Stomach smooth muscle (tissue), 2 donors: ENCODE measurements at regions not wholly inside any gene's neighbourhood (a gene's known extent, or its start where the extent isn't known, plus 50 kb on each side); places are given as distances from the start of the nearest gene placed in this dataset.

Experiments used
- H3K27ac ChIP-seq: one replicate; pipeline ENCODE4 v1.7.0; 2013; ENCODE audit warnings: mild to moderate bottlenecking, low read length, inconsistent platforms
- H3K27me3 ChIP-seq, 2 donors: one replicate each; pipeline ENCODE4 v1.7.0; 2013; ENCODE audit warnings: low read length in 2 of 2; ENCODE audit not compliant: insufficient read depth in 2 of 2, control insufficient read depth in 1 of 2
- H3K36me3 ChIP-seq, 2 donors: one replicate each; pipeline ENCODE4 v1.7.0; 2013; ENCODE audit warnings: low read length in 2 of 2; ENCODE audit not compliant: control insufficient read depth in 2 of 2, insufficient read depth in 2 of 2
- H3K4me1 ChIP-seq: one replicate; pipeline ENCODE4 v1.7.0; 2013; ENCODE audit warnings: low read length; ENCODE audit not compliant: control insufficient read depth, insufficient read depth
- H3K4me3 ChIP-seq, 2 donors: one replicate each; pipeline ENCODE4 v1.7.0; 2013; ENCODE audit warnings: low read length in 2 of 2
- H3K9ac ChIP-seq, 2 donors: one replicate each; pipeline ENCODE4 v1.7.0; 2013; ENCODE audit warnings: low read length in 2 of 2, mild to moderate bottlenecking in 1 of 2
- H3K9me3 ChIP-seq, 2 donors: one replicate each; pipeline ENCODE4 v1.7.0; 2013; ENCODE audit warnings: low read length in 2 of 2; ENCODE audit not compliant: control insufficient read depth in 2 of 2
- donor health status: healthy.
- donor health status: Pancreatic carcinoma.

DNA sequence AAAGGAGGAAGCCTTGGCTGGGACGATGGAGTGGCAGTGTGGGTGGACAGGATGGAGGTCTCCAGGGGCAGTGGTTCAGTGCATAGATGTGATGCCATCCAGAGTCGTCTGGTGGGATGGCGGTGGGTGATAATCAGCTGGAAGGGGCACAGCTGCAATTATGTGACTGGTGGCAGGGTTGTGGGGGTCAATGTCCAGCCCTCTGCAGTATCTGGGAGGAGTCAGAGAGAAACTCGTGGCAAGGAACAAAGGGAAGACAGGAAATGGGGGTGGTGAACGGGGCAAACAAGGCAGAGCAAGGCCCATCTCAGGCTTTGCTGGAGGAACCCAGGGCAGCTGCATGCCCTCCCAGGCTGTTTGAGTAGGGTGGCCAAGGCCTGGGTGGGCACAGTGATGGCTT lies 118.3 kb upstream of the USP24 start:
- Histone ChIP-seq H3K4me3 (no peak overlapping the region), H3K9ac (no peak overlapping the region), H3K9me3 (peaks cover 0 to 2% of the 10 kb centered on the region in 2 donors), H3K27ac (no peak overlapping the region), H3K4me1 (no peaks in the 10 kb centered on the region), H3K27me3 (peaks cover 0 to 2% of the 10 kb centered on the region in 2 donors), H3K36me3 (no peaks in the 10 kb centered on the region)

DNA sequence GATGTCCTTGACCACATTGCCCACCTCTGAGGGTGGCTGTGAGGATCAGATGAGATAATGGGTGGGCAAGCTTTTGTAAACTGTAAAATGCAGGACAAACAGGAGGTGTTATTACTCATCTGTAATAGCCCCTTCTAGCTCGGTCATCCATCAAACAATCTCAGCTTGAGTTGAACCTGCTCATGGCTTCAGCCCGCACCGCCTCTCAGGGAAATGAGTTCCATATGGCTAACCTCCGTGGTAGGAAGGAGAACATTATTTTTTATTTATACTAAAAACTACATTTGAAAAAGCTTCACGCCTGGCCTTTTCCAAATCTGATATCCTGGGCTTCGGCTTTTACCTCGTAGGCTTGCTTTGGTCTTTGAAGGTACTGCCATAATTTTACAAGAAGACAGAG lies 116.2 kb upstream of the USP24 start:
- Histone ChIP-seq H3K9ac (no peak overlapping the region), H3K4me3 (no peak overlapping the region)

DNA sequence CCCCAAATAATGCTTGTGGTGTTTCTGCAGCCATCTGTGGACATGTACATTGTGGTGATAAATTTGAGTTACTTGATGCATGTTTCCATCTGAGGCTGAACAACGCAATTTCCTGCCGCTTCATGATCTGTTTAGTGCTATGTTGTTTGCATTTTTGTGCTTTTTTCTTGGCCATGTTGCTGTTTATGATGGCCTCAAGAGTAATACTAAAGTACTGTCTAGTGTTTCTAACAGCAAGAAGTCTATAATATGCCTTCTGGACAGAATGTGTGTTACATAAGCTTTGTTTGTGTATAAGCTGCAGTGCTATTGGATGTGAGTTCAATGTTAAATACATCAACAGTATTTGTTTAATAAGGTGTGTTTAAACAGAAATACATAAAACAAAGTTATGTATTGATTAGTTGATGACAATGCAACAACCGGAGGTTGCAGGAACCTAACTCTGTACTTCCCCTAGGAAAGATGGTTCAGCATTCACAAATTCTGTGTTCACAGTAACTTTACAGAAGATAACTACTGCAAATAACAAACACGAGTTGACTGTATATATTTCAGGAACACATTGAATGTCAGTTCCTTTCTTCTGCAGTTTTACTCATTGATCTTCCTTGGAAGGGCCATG lies 114.8 kb upstream of the USP24 start:
- H3K27ac ChIP-seq: no peak overlapping the region
- no peaks in the 10 kb centered on the region for H3K36me3 ChIP-seq

More for the DNA sequence above, 116.2 kb upstream of the USP24 start:
- Histone ChIP-seq H3K27ac (no peak overlapping the region), H3K4me1 (no peaks in the 10 kb centered on the region), H3K36me3 (no peaks in the 10 kb centered on the region), H3K9me3 (no peaks in the 10 kb centered on the region), H3K27me3 (peaks cover 0 to 2% of the 10 kb centered on the region in 2 donors)

DNA sequence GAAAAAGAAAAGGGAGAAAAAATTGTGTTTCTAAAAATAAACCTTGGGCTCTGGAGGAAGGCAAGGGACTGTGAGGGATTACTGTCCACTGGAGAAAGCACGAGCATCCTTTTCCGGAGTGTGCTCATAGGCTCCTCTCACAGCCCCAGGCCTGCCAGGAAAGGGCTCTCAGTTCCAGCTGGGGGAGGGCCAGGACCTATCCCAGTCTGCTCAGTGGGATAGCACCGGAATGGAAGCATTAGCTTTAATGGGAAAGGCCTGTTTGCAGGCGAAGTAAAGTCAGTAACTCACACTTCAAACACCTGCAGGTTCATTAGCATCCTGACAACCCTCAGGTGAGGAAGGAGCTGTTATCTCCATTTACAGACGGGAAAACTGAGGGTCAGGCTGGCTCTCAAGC lies 113.9 kb upstream of the USP24 start:
- no peaks in the 10 kb centered on the region for H3K9me3 ChIP-seq
- peaks cover 0 to 2% of the 10 kb centered on the region in 2 donors for H3K27me3 ChIP-seq
- no peak overlapping the region for H3K4me3 ChIP-seq
- no peak overlapping the region for H3K27ac ChIP-seq
- H3K4me1 ChIP-seq: no peaks in the 10 kb centered on the region
- no peak overlapping the region for H3K9ac ChIP-seq
- no peaks in the 10 kb centered on the region for H3K36me3 ChIP-seq

More for the DNA sequence above, 114.8 kb upstream of the USP24 start:
- no peaks in the 10 kb centered on the region for H3K4me1 ChIP-seq
- no peaks in the 10 kb centered on the region for H3K9me3 ChIP-seq
- H3K4me3 ChIP-seq: no peak overlapping the region
- H3K9ac ChIP-seq: no peak overlapping the region
- H3K27me3 ChIP-seq: peaks cover 0 to 4% of the 10 kb centered on the region in 2 donors

DNA sequence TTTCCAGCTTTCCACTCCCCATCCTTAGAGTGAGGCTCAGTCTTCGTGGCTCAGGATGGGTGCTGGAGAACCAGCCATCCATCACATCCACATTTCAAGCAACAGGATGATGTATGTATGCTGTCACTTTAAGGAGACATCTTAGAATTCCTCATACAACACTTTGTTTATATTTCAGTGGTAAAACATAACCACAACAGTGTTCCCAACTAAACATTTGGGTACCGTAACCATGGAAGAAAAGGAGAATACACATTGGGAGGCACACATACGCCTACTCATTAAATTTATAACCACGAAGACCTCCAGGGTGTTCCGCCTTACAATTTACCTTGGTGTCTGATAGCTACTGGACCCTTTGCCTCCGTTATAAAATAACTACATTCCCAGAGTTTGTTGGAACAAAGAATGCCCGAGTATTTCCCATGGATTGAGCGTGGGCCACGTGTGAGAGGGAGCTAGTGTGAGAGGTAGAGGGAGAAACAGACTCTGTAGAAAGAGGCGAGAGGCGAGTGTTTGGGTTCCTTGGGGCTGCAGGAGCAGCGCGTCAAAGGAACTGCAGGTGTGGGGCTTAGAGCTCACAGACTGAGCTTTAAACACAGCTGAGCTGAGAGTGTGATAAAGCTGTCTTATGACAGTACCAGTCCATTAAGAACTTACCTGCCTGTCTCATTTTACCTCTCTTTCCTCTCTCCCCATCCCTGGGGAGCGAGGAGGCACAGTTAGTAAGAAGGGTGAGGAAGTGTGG lies 111.5 kb upstream of the USP24 start:
- H3K4me1 ChIP-seq: no peaks in the 10 kb centered on the region
- no peak overlapping the region for H3K27ac ChIP-seq
- no peak overlapping the region for H3K4me3 ChIP-seq
- H3K27me3 ChIP-seq: peaks cover 0 to 2% of the 10 kb centered on the region in 2 donors
- no peaks in the 10 kb centered on the region for H3K36me3 ChIP-seq
- no peaks in the 10 kb centered on the region for H3K9me3 ChIP-seq
- H3K9ac ChIP-seq: no peak overlapping the region

DNA sequence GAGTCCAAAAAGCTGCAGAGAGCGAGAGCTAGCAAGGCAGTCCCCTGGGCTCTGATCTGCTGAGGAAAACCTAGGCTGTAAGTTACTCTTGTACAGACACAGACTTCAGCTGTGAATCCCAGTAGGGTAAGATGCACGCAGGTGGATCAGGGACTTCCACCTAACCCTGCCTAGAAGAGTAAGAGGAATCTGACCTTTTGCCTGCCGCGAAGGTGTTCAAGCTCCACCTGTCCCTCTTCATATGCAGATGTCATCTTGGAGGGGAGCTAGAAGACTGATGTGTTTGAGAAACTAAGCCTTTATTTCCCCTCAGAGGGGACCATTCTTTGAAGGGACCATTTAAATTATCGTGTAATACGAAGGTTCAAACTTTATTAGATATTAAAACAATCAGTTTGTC lies 108.6 kb upstream of the USP24 start:
- Histone ChIP-seq H3K36me3 (no peaks in the 10 kb centered on the region), H3K9me3 (no peaks in the 10 kb centered on the region), H3K27ac (no peak overlapping the region), H3K27me3 (peaks cover 0 to 2% of the 10 kb centered on the region in 2 donors), H3K9ac (no peak overlapping the region), H3K4me1 (no peaks in the 10 kb centered on the region), H3K4me3 (no peak overlapping the region)

DNA sequence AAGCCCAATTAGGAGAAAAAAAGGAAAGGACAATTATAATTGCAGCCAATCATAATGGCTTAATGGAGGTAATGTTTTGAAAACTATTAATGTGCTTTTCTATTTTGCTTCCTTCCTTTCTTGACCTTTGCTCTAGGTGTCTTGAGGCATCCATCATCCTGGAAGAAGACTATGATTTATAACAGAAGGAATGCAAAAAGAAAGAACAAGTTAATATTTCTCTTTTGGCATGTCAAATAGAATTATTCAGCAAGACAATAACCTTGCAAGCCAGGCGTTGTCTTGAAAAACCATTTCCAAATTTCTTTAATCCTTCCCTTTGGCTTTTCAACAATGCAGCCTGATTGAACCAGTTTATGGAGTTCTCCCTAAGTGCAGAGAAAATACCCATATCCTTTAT lies 107.7 kb upstream of the USP24 start:
- H3K27ac ChIP-seq: no peak overlapping the region
- H3K9me3 ChIP-seq: no peaks in the 10 kb centered on the region
- peaks cover 0 to 2% of the 10 kb centered on the region in 2 donors for H3K27me3 ChIP-seq
- no peak overlapping the region for H3K9ac ChIP-seq
- H3K36me3 ChIP-seq: no peaks in the 10 kb centered on the region
- H3K4me1 ChIP-seq: no peaks in the 10 kb centered on the region
- no peak overlapping the region for H3K4me3 ChIP-seq

DNA sequence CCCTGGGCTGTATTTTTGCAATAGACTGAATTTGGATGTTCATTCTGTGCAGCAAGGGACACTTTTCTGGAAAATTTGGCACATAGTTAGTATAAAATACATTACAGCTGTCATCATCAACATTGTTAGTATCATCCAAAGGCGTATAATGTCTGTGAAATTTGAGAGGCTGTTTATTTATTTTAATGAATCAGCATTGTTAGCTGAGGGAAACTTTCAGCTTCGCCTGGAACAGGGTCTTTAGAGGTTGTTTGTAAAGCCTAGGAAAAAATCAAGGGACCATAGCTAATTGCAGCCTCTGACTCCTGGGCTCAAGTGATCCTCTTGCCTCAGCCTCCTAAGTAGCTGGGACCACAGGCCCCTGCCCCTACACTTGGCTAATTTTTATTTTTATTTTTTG lies 106.8 kb upstream of the USP24 start:
- H3K9me3 ChIP-seq: no peaks in the 10 kb centered on the region
- H3K27ac ChIP-seq: no peak overlapping the region
- H3K4me1 ChIP-seq: no peaks in the 10 kb centered on the region
- no peaks in the 10 kb centered on the region for H3K36me3 ChIP-seq
- peaks cover 0 to 2% of the 10 kb centered on the region in 2 donors for H3K27me3 ChIP-seq
- H3K9ac ChIP-seq: no peak overlapping the region
- H3K4me3 ChIP-seq: no peak overlapping the region

DNA sequence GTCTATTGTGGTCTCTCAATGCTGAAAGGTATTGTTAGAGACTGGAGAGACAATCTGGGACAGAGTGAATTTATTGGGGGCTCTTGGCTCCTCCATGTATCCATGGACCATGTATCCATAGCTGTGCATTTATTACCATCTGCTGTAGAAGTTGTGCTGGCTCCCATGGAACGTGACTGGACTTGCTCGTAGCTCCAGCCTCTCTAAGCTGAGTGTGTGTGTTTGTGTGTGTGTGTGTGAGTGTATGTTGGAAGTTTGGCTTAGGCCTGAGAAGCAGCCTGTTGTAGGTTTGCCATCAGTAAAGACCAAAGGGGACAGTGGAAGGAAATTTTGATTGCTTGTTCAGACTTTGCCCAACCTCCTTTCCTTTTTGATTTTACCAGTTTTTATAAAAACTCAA lies 105.7 kb upstream of the USP24 start:
- peaks cover 0 to 2% of the 10 kb centered on the region in 2 donors for H3K27me3 ChIP-seq
- no peak overlapping the region for H3K27ac ChIP-seq
- H3K4me1 ChIP-seq: no peaks in the 10 kb centered on the region
- H3K36me3 ChIP-seq: no peaks in the 10 kb centered on the region
- H3K9me3 ChIP-seq: no peaks in the 10 kb centered on the region
- H3K4me3 ChIP-seq: no peak overlapping the region
- H3K9ac ChIP-seq: no peak overlapping the region

DNA sequence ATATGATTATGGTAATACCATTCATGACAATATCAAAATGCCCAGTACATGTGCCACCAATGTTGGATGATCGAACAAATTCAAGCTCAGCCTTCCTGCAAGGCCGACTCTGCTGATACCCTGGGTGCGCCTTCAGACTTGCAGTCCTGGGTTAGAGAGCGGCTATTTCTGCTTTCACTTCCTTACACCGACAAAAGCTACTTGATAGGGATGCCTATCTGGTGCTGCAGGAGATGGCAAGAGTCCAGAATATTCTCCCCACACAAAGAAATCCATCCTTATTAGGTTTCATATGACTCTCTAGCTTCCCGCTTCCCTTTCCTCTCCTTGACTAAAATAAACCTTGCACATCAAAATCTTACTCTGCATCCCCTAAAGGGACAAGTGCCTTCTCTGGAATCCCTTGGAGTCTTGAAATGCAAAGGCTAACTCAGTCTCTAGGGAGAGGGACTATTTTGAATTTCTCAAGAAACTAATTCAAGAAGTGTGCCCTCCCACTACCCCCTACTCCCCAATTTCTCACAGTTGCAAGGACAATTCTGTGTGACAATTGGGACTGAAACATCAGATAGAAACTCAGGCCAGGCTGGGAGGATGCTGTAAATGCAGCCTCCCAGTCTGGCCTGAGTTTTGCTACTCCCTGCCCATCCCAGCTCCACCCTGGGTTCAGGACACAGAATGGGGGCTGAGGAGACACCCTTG lies 103.1 kb upstream of the USP24 start:
- Histone ChIP-seq H3K27me3 (no peaks in the 10 kb centered on the region), H3K9ac (no peak overlapping the region), H3K4me3 (no peak overlapping the region), H3K9me3 (no peaks in the 10 kb centered on the region), H3K36me3 (no peaks in the 10 kb centered on the region), H3K27ac (no peak overlapping the region), H3K4me1 (no peaks in the 10 kb centered on the region)

DNA sequence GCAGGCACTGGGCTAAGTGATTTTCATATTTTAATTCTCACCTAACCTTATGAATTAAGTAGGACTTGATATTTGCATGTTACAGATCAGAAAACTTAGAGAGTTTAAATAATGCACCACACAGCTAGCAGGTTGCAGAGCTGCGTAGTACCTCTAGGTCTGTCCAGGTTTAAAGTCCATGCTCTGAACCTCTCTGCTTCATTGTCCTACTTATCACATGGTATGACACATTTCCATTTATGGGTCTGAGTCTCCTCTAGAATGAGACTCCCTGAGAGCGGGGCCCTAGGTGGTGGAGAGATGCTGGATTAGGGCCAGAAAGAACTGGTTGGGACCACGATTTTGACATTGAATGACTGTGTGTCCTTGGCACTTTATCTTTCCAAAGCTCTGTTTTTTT lies 102.5 kb upstream of the USP24 start:
- no peak overlapping the region for H3K4me3 ChIP-seq
- no peaks in the 10 kb centered on the region for H3K4me1 ChIP-seq
- no peaks in the 10 kb centered on the region for H3K27me3 ChIP-seq
- no peak overlapping the region for H3K27ac ChIP-seq
- no peaks in the 10 kb centered on the region for H3K9me3 ChIP-seq
- no peak overlapping the region for H3K9ac ChIP-seq
- no peaks in the 10 kb centered on the region for H3K36me3 ChIP-seq
